Adipocyte (in vitro differentiated cells): ENCODE measurements at regions not wholly inside any gene's neighbourhood (a gene's known extent, or its start where the extent isn't known, plus 50 kb on each side); places are given as distances from the start of the nearest gene placed in this dataset.
A peak's percentile ranks its signal among the peaks of the same experiment; 100 is the strongest.

Source experiments
- DNase-seq: peaks from one replicate; pipeline ENCODE4 v3.0.0-alpha.2; 2015; ENCODE audit warnings: low read depth
- H3K27me3 ChIP-seq: replicated peaks from 2 replicates; pipeline ENCODE4 v1.7.0; 2013; ENCODE audit warnings: mild to moderate bottlenecking, low read length, moderate library complexity; ENCODE audit not compliant: control insufficient read depth, insufficient read depth
- H3K36me3 ChIP-seq: 2 replicates; pipeline ENCODE4 v1.7.0; 2013; ENCODE audit warnings: low read length, mild to moderate bottlenecking, moderate library complexity; ENCODE audit not compliant: control insufficient read depth, insufficient read depth, severe bottlenecking
- H3K4me1 ChIP-seq: 2 replicates; pipeline ENCODE4 v1.7.0; 2013; ENCODE audit warnings: mild to moderate bottlenecking, low read length, moderate library complexity; ENCODE audit not compliant: control insufficient read depth, insufficient read depth
- H3K4me3 ChIP-seq: 2 replicates; pipeline ENCODE4 v1.7.0; 2013; ENCODE audit warnings: mild to moderate bottlenecking, low read length, moderate library complexity
- H3K9ac ChIP-seq: 2 replicates; pipeline ENCODE4 v1.7.0; 2013; ENCODE audit warnings: mild to moderate bottlenecking, low read length, moderate library complexity
- H3K9me3 ChIP-seq: 2 replicates; pipeline ENCODE4 v1.7.0; 2013; ENCODE audit warnings: mild to moderate bottlenecking, low read length, moderate library complexity; ENCODE audit not compliant: control insufficient read depth

GRCh38 chrX:151796576-151796975 is 62.0 kb downstream of the CNGA2 start:
- DNase-seq: no peak
- Histone ChIP-seq H3K9me3 (no peaks in the 10 kb centered on the region), H3K27me3 (peaks cover 73% of the 10 kb centered on the region), H3K36me3 (no peaks in the 10 kb centered on the region), H3K4me3 (no peak overlapping the region), H3K4me1 (no peaks in the 10 kb centered on the region), H3K9ac (no peak overlapping the region)

GRCh38 chrX:151801980-151802379 is 67.4 kb downstream of the CNGA2 start:
- no peaks in the 10 kb centered on the region for H3K4me1 ChIP-seq
- peaks cover 6% of the 10 kb centered on the region for H3K9me3 ChIP-seq
- no peaks in the 10 kb centered on the region for H3K36me3 ChIP-seq
- no peak overlapping the region for H3K4me3 ChIP-seq
- no peak overlapping the region for H3K9ac ChIP-seq
- H3K27me3 ChIP-seq: peaks cover 68% of the 10 kb centered on the region
- DNase-seq: no peak

GRCh38 chrX:151806967-151807540 is 72.5 kb downstream of the CNGA2 start:
- Histone ChIP-seq H3K4me3 (no peak overlapping the region), H3K36me3 (no peaks in the 10 kb centered on the region), H3K9me3 (peaks cover 3% of the 10 kb centered on the region), H3K27me3 (peaks cover 45% of the 10 kb centered on the region), H3K9ac (no peak overlapping the region), H3K4me1 (no peaks in the 10 kb centered on the region)
- DNase-seq: no peak

GRCh38 chrX:151812661-151813060 is 78.1 kb downstream of the CNGA2 start:
- DNase-seq: no peak
- H3K9ac ChIP-seq: no peak overlapping the region

GRCh38 chrX:151814767-151815166 is 80.2 kb downstream of the CNGA2 start:
- H3K4me3 ChIP-seq: no peak overlapping the region
- no peaks in the 10 kb centered on the region for H3K36me3 ChIP-seq

More at GRCh38 chrX:151812661-151813060, 78.1 kb downstream of the CNGA2 start:
- peaks cover 12% of the 10 kb centered on the region for H3K4me1 ChIP-seq
- no peak overlapping the region for H3K4me3 ChIP-seq
- H3K27me3 ChIP-seq: peaks cover 8% of the 10 kb centered on the region
- H3K9me3 ChIP-seq: no peaks in the 10 kb centered on the region
- H3K36me3 ChIP-seq: no peaks in the 10 kb centered on the region

GRCh38 chrX:151815398-151815797 is 80.9 kb downstream of the CNGA2 start:
- Histone ChIP-seq H3K9ac (no peak overlapping the region), H3K4me3 (no peak overlapping the region), H3K4me1 (peaks cover 12% of the 10 kb centered on the region)

More at GRCh38 chrX:151814767-151815166, 80.2 kb downstream of the CNGA2 start:
- peaks cover 12% of the 10 kb centered on the region for H3K27me3 ChIP-seq
- no peak for DNase-seq
- H3K9ac ChIP-seq: no peak overlapping the region
- peaks cover 12% of the 10 kb centered on the region for H3K4me1 ChIP-seq
- no peaks in the 10 kb centered on the region for H3K9me3 ChIP-seq

GRCh38 chrX:151816934-151817333 is 82.4 kb downstream of the CNGA2 start:
- Histone ChIP-seq H3K27me3 (peaks cover 26% of the 10 kb centered on the region), H3K36me3 (no peaks in the 10 kb centered on the region), H3K4me3 (no peak overlapping the region), H3K9me3 (no peaks in the 10 kb centered on the region), H3K4me1 (peaks cover 12% of the 10 kb centered on the region), H3K9ac (no peak overlapping the region)
- peak; percentile 7 for DNase-seq

More at GRCh38 chrX:151815398-151815797, 80.9 kb downstream of the CNGA2 start:
- Histone ChIP-seq H3K27me3 (peaks cover 14% of the 10 kb centered on the region), H3K36me3 (no peaks in the 10 kb centered on the region), H3K9me3 (no peaks in the 10 kb centered on the region)
- peak; percentile 54 for DNase-seq

GRCh38 chrX:151818828-151819227 is 84.3 kb downstream of the CNGA2 start:
- Histone ChIP-seq H3K27me3 (peaks cover 29% of the 10 kb centered on the region), H3K36me3 (no peaks in the 10 kb centered on the region)

GRCh38 chrX:151821226-151821625 is 86.7 kb downstream of the CNGA2 start:
- DNase-seq: no peak
- Histone ChIP-seq H3K9ac (no peak overlapping the region), H3K27me3 (peaks cover 26% of the 10 kb centered on the region)

More at GRCh38 chrX:151818828-151819227, 84.3 kb downstream of the CNGA2 start:
- DNase-seq: no peak
- Histone ChIP-seq H3K9me3 (no peaks in the 10 kb centered on the region), H3K4me1 (peaks cover 12% of the 10 kb centered on the region), H3K4me3 (no peak overlapping the region), H3K9ac (no peak overlapping the region)

GRCh38 chrX:151825007-151825406 is 87.7 kb upstream of the MAGEA4 start:
- Histone ChIP-seq H3K27me3 (peaks cover 29% of the 10 kb centered on the region), H3K4me3 (no peak overlapping the region), H3K36me3 (no peaks in the 10 kb centered on the region), H3K4me1 (peaks cover 29% of the 10 kb centered on the region), H3K9ac (no peak overlapping the region), H3K9me3 (no peaks in the 10 kb centered on the region)
- DNase-seq: no peak

More at GRCh38 chrX:151821226-151821625, 86.7 kb downstream of the CNGA2 start:
- no peaks in the 10 kb centered on the region for H3K9me3 ChIP-seq
- no peaks in the 10 kb centered on the region for H3K36me3 ChIP-seq
- no peak overlapping the region for H3K4me3 ChIP-seq
- H3K4me1 ChIP-seq: peaks cover 12% of the 10 kb centered on the region

GRCh38 chrX:151825925-151826485 is 86.7 kb upstream of the MAGEA4 start:
- no peaks in the 10 kb centered on the region for H3K9me3 ChIP-seq
- peak overlapping the region; percentile 46 for H3K9ac ChIP-seq
- H3K4me3 ChIP-seq: no peak overlapping the region
- H3K27me3 ChIP-seq: peaks cover 21% of the 10 kb centered on the region
- H3K4me1 ChIP-seq: peaks cover 29% of the 10 kb centered on the region
- H3K36me3 ChIP-seq: no peaks in the 10 kb centered on the region
- peak; percentile 91 for DNase-seq
